Activated naive CD8-positive, alpha-beta T cell (primary cell): ENCODE measurements at regions not wholly inside any gene's neighbourhood (a gene's known extent, or its start where the extent isn't known, plus 50 kb on each side); places are given as distances from the start of the nearest gene placed in this dataset.

Experiments used
- H3K27ac Mint-ChIP-seq: one replicate; pipeline ENCODE4 v1.8.0; 2021; ENCODE audit warnings: mixed read lengths
- H3K27me3 Mint-ChIP-seq: one replicate; pipeline ENCODE4 v1.8.0; 2021; ENCODE audit warnings: mixed read lengths
- H3K36me3 Mint-ChIP-seq: one replicate; pipeline ENCODE4 v1.8.0; 2021; ENCODE audit warnings: mixed read lengths
- H3K4me1 Mint-ChIP-seq: one replicate; pipeline ENCODE4 v1.8.0; 2021; ENCODE audit warnings: low read depth, mixed read lengths
- H3K4me3 Mint-ChIP-seq: one replicate; pipeline ENCODE4 v1.8.0; 2021; ENCODE audit warnings: mild to moderate bottlenecking, mixed read lengths
- H3K9me3 Mint-ChIP-seq: one replicate; pipeline ENCODE4 v1.8.0; 2021; ENCODE audit warnings: low read depth, mixed read lengths

GRCh38 chr9:103761466-103761865, 332.6 kb upstream of the SMC2 start:
- Mint-ChIP-seq H3K4me1 (no peaks in the 10 kb centered on the region), H3K36me3 (no peaks in the 10 kb centered on the region), H3K27me3 (no peaks in the 10 kb centered on the region), H3K4me3 (no peak overlapping the region), H3K9me3 (no peaks in the 10 kb centered on the region), H3K27ac (no peak overlapping the region)

GRCh38 chr9:103789686-103790085, 304.4 kb upstream of the SMC2 start:
- no peaks in the 10 kb centered on the region for H3K36me3 Mint-ChIP-seq
- H3K27ac Mint-ChIP-seq = no peak overlapping the region
- H3K4me3 Mint-ChIP-seq = no peak overlapping the region
- H3K27me3 Mint-ChIP-seq = no peaks in the 10 kb centered on the region
- peaks cover 3% of the 10 kb centered on the region for H3K9me3 Mint-ChIP-seq
- H3K4me1 Mint-ChIP-seq = peaks cover 3% of the 10 kb centered on the region

GRCh38 chr9:103798620-103799019, 295.5 kb upstream of the SMC2 start:
- H3K9me3 Mint-ChIP-seq = peaks cover 3% of the 10 kb centered on the region

GRCh38 chr9:103799959-103800358, 294.1 kb upstream of the SMC2 start:
- H3K27me3 Mint-ChIP-seq = no peaks in the 10 kb centered on the region
- no peak overlapping the region for H3K27ac Mint-ChIP-seq
- peaks cover 3% of the 10 kb centered on the region for H3K9me3 Mint-ChIP-seq
- H3K36me3 Mint-ChIP-seq = no peaks in the 10 kb centered on the region
- peaks cover 5% of the 10 kb centered on the region for H3K4me1 Mint-ChIP-seq
- no peak overlapping the region for H3K4me3 Mint-ChIP-seq

More at GRCh38 chr9:103798620-103799019, 295.5 kb upstream of the SMC2 start:
- H3K4me3 Mint-ChIP-seq = no peak overlapping the region
- H3K4me1 Mint-ChIP-seq = peaks cover 5% of the 10 kb centered on the region
- no peaks in the 10 kb centered on the region for H3K27me3 Mint-ChIP-seq
- H3K27ac Mint-ChIP-seq = no peak overlapping the region
- H3K36me3 Mint-ChIP-seq = no peaks in the 10 kb centered on the region

GRCh38 chr9:103802068-103802467, 292.0 kb upstream of the SMC2 start:
- peaks cover 3% of the 10 kb centered on the region for H3K9me3 Mint-ChIP-seq
- no peak overlapping the region for H3K4me3 Mint-ChIP-seq
- H3K27me3 Mint-ChIP-seq = no peaks in the 10 kb centered on the region
- no peak overlapping the region for H3K27ac Mint-ChIP-seq
- H3K36me3 Mint-ChIP-seq = no peaks in the 10 kb centered on the region
- H3K4me1 Mint-ChIP-seq = peaks cover 5% of the 10 kb centered on the region

- peaks cover 3% of the 10 kb centered on the region for H3K9me3 Mint-ChIP-seq
- no peaks in the 10 kb centered on the region for H3K36me3 Mint-ChIP-seq
- H3K4me1 Mint-ChIP-seq = peaks cover 5% of the 10 kb centered on the region
- no peak overlapping the region for H3K4me3 Mint-ChIP-seq
- no peaks in the 10 kb centered on the region for H3K27me3 Mint-ChIP-seq
- H3K27ac Mint-ChIP-seq = no peak overlapping the region
Observed at GRCh38 chr9:103803245-103803644, 290.9 kb upstream of the SMC2 start.

GRCh38 chr9:103804077-103804735, 289.9 kb upstream of the SMC2 start:
- no peak overlapping the region for H3K27ac Mint-ChIP-seq
- H3K36me3 Mint-ChIP-seq = no peaks in the 10 kb centered on the region
- H3K4me3 Mint-ChIP-seq = no peak overlapping the region
- peaks cover 3% of the 10 kb centered on the region for H3K9me3 Mint-ChIP-seq
- H3K27me3 Mint-ChIP-seq = no peaks in the 10 kb centered on the region
- H3K4me1 Mint-ChIP-seq = no peaks in the 10 kb centered on the region

- H3K9me3 Mint-ChIP-seq = no peaks in the 10 kb centered on the region
- H3K27ac Mint-ChIP-seq = no peak overlapping the region
- no peaks in the 10 kb centered on the region for H3K36me3 Mint-ChIP-seq
- H3K27me3 Mint-ChIP-seq = no peaks in the 10 kb centered on the region
- no peak overlapping the region for H3K4me3 Mint-ChIP-seq
- no peaks in the 10 kb centered on the region for H3K4me1 Mint-ChIP-seq
Observed at GRCh38 chr9:103809745-103810144, 284.4 kb upstream of the SMC2 start.

GRCh38 chr9:103811462-103811861, 282.6 kb upstream of the SMC2 start:
- Mint-ChIP-seq H3K9me3 (no peaks in the 10 kb centered on the region), H3K4me1 (no peaks in the 10 kb centered on the region), H3K27me3 (no peaks in the 10 kb centered on the region), H3K27ac (no peak overlapping the region), H3K4me3 (no peak overlapping the region), H3K36me3 (no peaks in the 10 kb centered on the region)

- no peak overlapping the region for H3K27ac Mint-ChIP-seq
- H3K9me3 Mint-ChIP-seq = no peaks in the 10 kb centered on the region
- H3K4me3 Mint-ChIP-seq = no peak overlapping the region
- H3K4me1 Mint-ChIP-seq = no peaks in the 10 kb centered on the region
- H3K27me3 Mint-ChIP-seq = no peaks in the 10 kb centered on the region
- H3K36me3 Mint-ChIP-seq = no peaks in the 10 kb centered on the region
Observed at GRCh38 chr9:103816146-103816545, 278.0 kb upstream of the SMC2 start.

- H3K9me3 Mint-ChIP-seq = no peaks in the 10 kb centered on the region
- H3K27me3 Mint-ChIP-seq = no peaks in the 10 kb centered on the region
- H3K4me1 Mint-ChIP-seq = no peaks in the 10 kb centered on the region
- H3K36me3 Mint-ChIP-seq = no peaks in the 10 kb centered on the region
- no peak overlapping the region for H3K4me3 Mint-ChIP-seq
- H3K27ac Mint-ChIP-seq = no peak overlapping the region
Observed at GRCh38 chr9:103819936-103820335, 274.2 kb upstream of the SMC2 start.

GRCh38 chr9:103821115-103821514, 273.0 kb upstream of the SMC2 start:
- Mint-ChIP-seq H3K4me1 (no peaks in the 10 kb centered on the region), H3K9me3 (no peaks in the 10 kb centered on the region), H3K27ac (no peak overlapping the region), H3K4me3 (no peak overlapping the region), H3K27me3 (no peaks in the 10 kb centered on the region), H3K36me3 (no peaks in the 10 kb centered on the region)

- Mint-ChIP-seq H3K27ac (no peak overlapping the region), H3K4me1 (no peaks in the 10 kb centered on the region), H3K4me3 (no peak overlapping the region), H3K36me3 (no peaks in the 10 kb centered on the region), H3K9me3 (no peaks in the 10 kb centered on the region), H3K27me3 (peaks cover 3% of the 10 kb centered on the region)
Observed at GRCh38 chr9:103837940-103838339, 256.2 kb upstream of the SMC2 start.

- Mint-ChIP-seq H3K4me1 (no peaks in the 10 kb centered on the region), H3K9me3 (no peaks in the 10 kb centered on the region), H3K36me3 (no peaks in the 10 kb centered on the region), H3K27ac (no peak overlapping the region), H3K27me3 (peaks cover 3% of the 10 kb centered on the region), H3K4me3 (no peak overlapping the region)
Observed at GRCh38 chr9:103839197-103839596, 254.9 kb upstream of the SMC2 start.

GRCh38 chr9:103867886-103868285, 226.2 kb upstream of the SMC2 start:
- Mint-ChIP-seq H3K4me1 (no peaks in the 10 kb centered on the region), H3K36me3 (no peaks in the 10 kb centered on the region), H3K27me3 (peaks cover 1% of the 10 kb centered on the region), H3K9me3 (no peaks in the 10 kb centered on the region), H3K4me3 (no peak overlapping the region), H3K27ac (no peak overlapping the region)

- no peaks in the 10 kb centered on the region for H3K9me3 Mint-ChIP-seq
- peaks cover 1% of the 10 kb centered on the region for H3K27me3 Mint-ChIP-seq
- no peak overlapping the region for H3K27ac Mint-ChIP-seq
- H3K4me3 Mint-ChIP-seq = no peak overlapping the region
- no peaks in the 10 kb centered on the region for H3K4me1 Mint-ChIP-seq
- H3K36me3 Mint-ChIP-seq = no peaks in the 10 kb centered on the region
Observed at GRCh38 chr9:103872811-103873210, 221.3 kb upstream of the SMC2 start.
